Tibial nerve (tissue), 4 donors: ENCODE measurements at regions not wholly inside any gene's neighbourhood (a gene's known extent, or its start where the extent isn't known, plus 50 kb on each side); places are given as distances from the start of the nearest gene placed in this dataset.

Experiments used
- DNase-seq, 2 donors: peaks; one replicate each; pipeline ENCODE4 v3.0.0-alpha.2; 2019; ENCODE audit warnings: low spot score in 2 of 2
- H3K27ac ChIP-seq, 4 donors: fragments of 200-600 bp; sonication (generic) in 3 of 4; one replicate each; pipeline ENCODE4 v1.5.1; 2017 to 2019; ENCODE audit warnings: mild to moderate bottlenecking in 1 of 4
- H3K27me3 ChIP-seq, 2 donors: fragments of 200-600 bp; sonication (generic) in 1 of 2; one replicate each; pipeline versions ENCODE4 v1.5.1 to v1.6.0; 2017 to 2019
- H3K36me3 ChIP-seq, 3 donors: fragments of 200-600 bp; sonication (generic); one replicate each; pipeline ENCODE4 v1.5.1; 2018 to 2019
- H3K4me1 ChIP-seq, 4 donors: fragments of 200-600 bp; sonication (generic) in 3 of 4; one replicate each; pipeline ENCODE4 v1.5.1; 2017 to 2019
- H3K4me3 ChIP-seq, 4 donors: fragments of 200-600 bp; sonication (generic) in 3 of 4; one replicate each; pipeline ENCODE4 v1.5.1; 2017 to 2019; ENCODE audit warnings: mild to moderate bottlenecking in 1 of 4, moderate library complexity in 1 of 4
- H3K9me3 ChIP-seq, 4 donors: fragments of 200-600 bp; sonication (generic) in 3 of 4; one replicate each; pipeline ENCODE4 v1.5.1; 2017 to 2019
- CTCF ChIP-seq, 5 experiments: fragments of 200-600 bp in 3 of 5; fragments of 450-650 bp in 2 of 5; sonication (generic) in 3 of 5; IDR thresholded peaks; one replicate each; pipeline ENCODE4 v1.5.1; 2016 to 2019; ENCODE audit warnings: antibody characterized with exemption in 5 of 5, mild to moderate bottlenecking in 3 of 5, moderate library complexity in 2 of 5
- EP300 ChIP-seq, 2 donors: sonication (generic); formaldehyde crosslinking; IDR thresholded peaks; one replicate each; pipeline ENCODE4 v1.6.1; 2017; ENCODE audit warnings: antibody characterized with exemption in 2 of 2, mild to moderate bottlenecking in 1 of 2
- POLR2A ChIP-seq, 2 donors: fragments of 450-650 bp; IDR thresholded peaks; one replicate each; pipeline ENCODE4 v1.6.1; 2017; ENCODE audit warnings: antibody characterized with exemption in 2 of 2, mild to moderate bottlenecking in 2 of 2, moderate library complexity in 2 of 2
- WGBS, 2 donors: methylation state at CpG; one replicate each; pipeline ENCODE4 v1.1.5; 2018; 5-methylcytosine and 5-hydroxymethylcytosine counted together

- Histone ChIP-seq H3K27ac (peak overlapping the region in 2 of 4 donors; percentile 38 to 66), H3K36me3 (no peaks in the 10 kb centered on the region), H3K9me3 (peaks cover 0 to 4% (median 0%) of the 10 kb centered on the region in 4 donors), H3K27me3 (peaks cover 0 to 14% of the 10 kb centered on the region in 2 donors), H3K4me3 (peak overlapping the region; percentile 26 to 53 (median 50)), H3K4me1 (peaks cover 0 to 14% (median 2%) of the 10 kb centered on the region in 4 donors)
- WGBS, 2 donors, result 63% methylated on average over 14 to 20 of the region's 23 CpGs
- no peak for TF ChIP-seq EP300 (IDR thresholded peaks at IDR 0.05)
- no peak for TF ChIP-seq POLR2A (IDR thresholded peaks at IDR 0.05)
- no peak for TF ChIP-seq CTCF (IDR thresholded peaks at IDR 0.05)
- DNase-seq, result no peak
These were observed 136.7 kb downstream of the KIF20B start for GRCh38 chr10:89838044-89838615.

- WGBS, 2 donors, result 66 to 75% methylated on average over 2 of the region's 2 CpGs
- H3K4me1 ChIP-seq, result no peaks in the 10 kb centered on the region
- no peak for TF ChIP-seq EP300 (IDR thresholded peaks at IDR 0.05)
- TF ChIP-seq POLR2A (IDR thresholded peaks at IDR 0.05), result no peak
- no peak for TF ChIP-seq CTCF (IDR thresholded peaks at IDR 0.05)
These were observed 144.3 kb downstream of the KIF20B start for GRCh38 chr10:89845541-89846280.

GRCh38 chr10:89846281-89846630, 144.9 kb downstream of the KIF20B start:
- H3K4me1 ChIP-seq, result no peaks in the 10 kb centered on the region
- no peak for TF ChIP-seq CTCF (IDR thresholded peaks at IDR 0.05)
- TF ChIP-seq POLR2A (IDR thresholded peaks at IDR 0.05), result no peak
- no peak for TF ChIP-seq EP300 (IDR thresholded peaks at IDR 0.05)

More at GRCh38 chr10:89845541-89846280, 144.3 kb downstream of the KIF20B start:
- Histone ChIP-seq H3K36me3 (no peaks in the 10 kb centered on the region), H3K27ac (no peak overlapping the region), H3K27me3 (no peaks in the 10 kb centered on the region), H3K9me3 (no peaks in the 10 kb centered on the region), H3K4me3 (no peak overlapping the region)
- no peak for DNase-seq

GRCh38 chr10:89846786-89847185, 145.4 kb downstream of the KIF20B start:
- H3K9me3 ChIP-seq, result no peaks in the 10 kb centered on the region

More at GRCh38 chr10:89846281-89846630, 144.9 kb downstream of the KIF20B start:
- no peak for DNase-seq
- Histone ChIP-seq H3K36me3 (no peaks in the 10 kb centered on the region), H3K27ac (no peak overlapping the region), H3K9me3 (no peaks in the 10 kb centered on the region), H3K27me3 (no peaks in the 10 kb centered on the region), H3K4me3 (no peak overlapping the region)

More at GRCh38 chr10:89846786-89847185, 145.4 kb downstream of the KIF20B start:
- no peak for TF ChIP-seq EP300 (IDR thresholded peaks at IDR 0.05)
- TF ChIP-seq POLR2A (IDR thresholded peaks at IDR 0.05), result no peak
- TF ChIP-seq CTCF (IDR thresholded peaks at IDR 0.05), result no peak
- no peaks in the 10 kb centered on the region for H3K4me1 ChIP-seq
- no peak overlapping the region for H3K27ac ChIP-seq
- H3K27me3 ChIP-seq, result no peaks in the 10 kb centered on the region
- DNase-seq, result no peak
- H3K36me3 ChIP-seq, result no peaks in the 10 kb centered on the region
- 77 to 81% methylated on average over 1 of the region's 1 CpG for WGBS, 2 donors
- no peak overlapping the region for H3K4me3 ChIP-seq
